NCI-H82 treated with DMSO at 0.1 percent for 48 hours (cell line): ENCODE measurements at regions not wholly inside any gene's neighbourhood (a gene's known extent, or its start where the extent isn't known, plus 50 kb on each side); places are given as distances from the start of the nearest gene placed in this dataset.
"Not testable (repeated sequence)": the region's sequence is repeated elsewhere in the genome, so short reads cannot be mapped to it uniquely, and the experiment has no call there.

Source experiments
- DNase-seq: peaks from one replicate; lab custom pipeline; 2025; ENCODE audit not compliant: unreplicated experiment; lab: John Stamatoyannopoulos, UW

- DNase-seq, result no peak
These were observed 314.5 kb downstream of the KLF12 start for GRCh38 chr13:73819711-73820110.

GRCh38 chr13:73816702-73817101, 317.5 kb downstream of the KLF12 start:
- DNase-seq, result no peak

- DNase-seq, result no peak
These were observed 318.4 kb downstream of the KLF12 start for GRCh38 chr13:73815796-73816195.

GRCh38 chr13:73810647-73811046, 323.6 kb downstream of the KLF12 start:
- DNase-seq, result no peak

- DNase-seq, result no peak
These were observed 324.6 kb downstream of the KLF12 start for GRCh38 chr13:73809561-73809960.

- DNase-seq, result no peak
These were observed 325.9 kb downstream of the KLF12 start for GRCh38 chr13:73808318-73808717.

- not testable (repeated sequence) for DNase-seq
These were observed 328.8 kb downstream of the KLF12 start for GRCh38 chr13:73805326-73805958.

GRCh38 chr13:73803997-73804396, 330.2 kb downstream of the KLF12 start:
- DNase-seq, result peak; percentile 7

GRCh38 chr13:73800011-73800410, 334.2 kb downstream of the KLF12 start:
- DNase-seq, result no peak

- DNase-seq, result no peak
These were observed 339.4 kb downstream of the KLF12 start for GRCh38 chr13:73794755-73795154.

- DNase-seq, result no peak
These were observed 340.8 kb downstream of the KLF12 start for GRCh38 chr13:73793361-73793760.

- DNase-seq, result no peak
These were observed 341.4 kb downstream of the KLF12 start for GRCh38 chr13:73792796-73793195.

GRCh38 chr13:73782450-73783449, 351.5 kb downstream of the KLF12 start:
- DNase-seq, result no peak

GRCh38 chr13:73781384-73781783, 352.8 kb downstream of the KLF12 start:
- no peak for DNase-seq

- DNase-seq, result no peak
These were observed 354.3 kb downstream of the KLF12 start for GRCh38 chr13:73779881-73780280.

GRCh38 chr13:73778242-73778864, 355.9 kb downstream of the KLF12 start:
- DNase-seq, result no peak

- no peak for DNase-seq
These were observed 357.1 kb downstream of the KLF12 start for GRCh38 chr13:73777134-73777533.

GRCh38 chr13:73776151-73776785, 357.9 kb downstream of the KLF12 start:
- DNase-seq, result no peak

GRCh38 chr13:73773168-73773549, 361.0 kb downstream of the KLF12 start:
- DNase-seq, result no peak

- no peak for DNase-seq
These were observed 361.6 kb downstream of the KLF12 start for GRCh38 chr13:73772449-73773167.
